ENCODE measurements at regions not wholly inside any gene's neighbourhood (a gene's known extent, or its start where the extent isn't known, plus 50 kb on each side); places are given as distances from the start of the nearest gene placed in this dataset.
"Not testable (repeated sequence)": the region's sequence is repeated elsewhere in the genome, so short reads cannot be mapped to it uniquely, and the experiment has no call there.

DNA sequence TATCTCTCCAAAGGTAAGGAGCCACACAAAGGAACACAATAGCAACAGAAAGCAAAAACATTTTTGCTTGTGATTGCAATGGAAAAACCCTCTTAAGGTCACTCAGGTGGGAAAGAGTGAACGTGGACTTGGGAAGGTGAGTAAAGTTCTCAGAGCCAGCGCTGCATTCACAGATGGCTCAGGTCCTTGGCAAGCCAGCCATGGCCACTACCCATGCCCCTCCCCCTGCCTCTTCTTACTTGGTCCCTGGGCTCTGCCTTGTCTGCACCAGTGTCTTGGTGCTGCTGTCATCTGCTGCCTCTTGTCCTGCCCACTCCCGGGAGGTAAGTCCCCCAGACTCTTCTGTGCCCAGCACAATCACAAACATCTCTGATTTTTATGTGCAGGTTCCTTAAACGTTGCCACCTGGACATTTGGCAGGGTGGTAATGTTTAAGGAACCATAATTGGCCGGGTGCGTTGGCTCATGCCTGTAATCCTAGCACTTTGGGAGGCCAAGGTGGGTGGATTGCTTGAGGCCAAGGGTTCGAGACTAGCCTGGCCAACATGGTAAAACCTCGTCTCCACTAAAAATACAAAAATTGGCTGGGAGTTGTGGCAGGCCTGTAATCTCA lies 74.6 kb downstream of the FEM1C start:
- DNase-seq (ENCODE audit: low spot score) = no peak

DNA sequence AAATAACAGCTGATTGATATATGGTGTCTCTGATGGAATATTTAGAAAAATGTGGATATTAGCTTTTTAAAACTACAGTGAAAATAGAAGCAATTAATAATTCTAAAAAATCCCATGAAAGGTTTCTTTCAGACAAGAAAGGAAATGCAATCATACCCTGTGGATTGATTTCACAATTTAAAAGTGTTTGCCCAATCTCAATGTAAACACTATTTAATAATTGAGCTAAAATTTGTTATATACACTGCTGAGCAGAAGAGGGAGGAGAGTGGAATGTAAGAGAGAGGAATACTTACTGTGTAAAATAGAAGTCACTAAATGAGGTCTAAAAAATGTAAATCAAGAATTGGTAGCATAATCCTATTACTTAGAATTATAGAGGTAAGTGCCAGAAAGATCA lies 76.9 kb downstream of the FEM1C start:
- no peak for DNase-seq (ENCODE audit: low spot score)

DNA sequence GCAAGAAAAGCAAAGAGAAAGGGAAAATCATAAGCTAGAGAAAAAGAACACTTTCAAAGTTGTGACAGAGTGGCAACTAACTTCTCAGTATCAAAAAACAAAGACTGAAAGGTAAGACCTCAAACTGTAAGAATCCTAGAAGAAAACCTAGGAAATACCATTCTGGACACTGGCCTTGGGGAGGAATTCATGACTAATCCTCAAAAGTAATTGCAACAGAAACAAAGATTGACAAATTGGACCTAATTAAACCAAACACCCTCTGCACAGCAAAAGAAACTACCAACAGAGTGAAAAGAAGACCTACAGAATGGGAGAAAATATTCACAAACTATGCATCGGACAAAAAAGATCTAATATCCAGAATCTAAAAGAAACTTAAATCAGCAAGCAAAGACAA lies 79.1 kb downstream of the FEM1C start:
- DNase-seq (ENCODE audit: low spot score) = no peak

DNA sequence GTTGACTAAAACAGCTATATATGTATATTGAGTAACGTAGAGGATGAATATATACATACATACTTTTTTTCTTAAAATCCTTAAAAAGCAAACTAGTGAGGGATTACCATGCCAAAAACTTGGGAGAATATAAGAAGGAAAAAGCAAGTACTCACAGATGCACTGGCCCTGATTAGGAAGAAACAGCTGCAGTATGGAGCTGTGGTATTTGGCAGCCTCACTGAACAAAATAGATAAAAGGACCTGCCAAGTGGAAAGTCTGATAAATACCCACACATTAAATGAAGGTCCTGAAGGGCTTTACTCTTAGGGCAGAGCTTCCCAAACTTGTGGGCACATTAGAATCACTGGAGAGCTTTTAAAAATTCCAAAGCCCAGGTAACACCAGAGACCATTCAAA lies 80.6 kb downstream of the FEM1C start:
- no peak for DNase-seq (ENCODE audit: low spot score)

DNA sequence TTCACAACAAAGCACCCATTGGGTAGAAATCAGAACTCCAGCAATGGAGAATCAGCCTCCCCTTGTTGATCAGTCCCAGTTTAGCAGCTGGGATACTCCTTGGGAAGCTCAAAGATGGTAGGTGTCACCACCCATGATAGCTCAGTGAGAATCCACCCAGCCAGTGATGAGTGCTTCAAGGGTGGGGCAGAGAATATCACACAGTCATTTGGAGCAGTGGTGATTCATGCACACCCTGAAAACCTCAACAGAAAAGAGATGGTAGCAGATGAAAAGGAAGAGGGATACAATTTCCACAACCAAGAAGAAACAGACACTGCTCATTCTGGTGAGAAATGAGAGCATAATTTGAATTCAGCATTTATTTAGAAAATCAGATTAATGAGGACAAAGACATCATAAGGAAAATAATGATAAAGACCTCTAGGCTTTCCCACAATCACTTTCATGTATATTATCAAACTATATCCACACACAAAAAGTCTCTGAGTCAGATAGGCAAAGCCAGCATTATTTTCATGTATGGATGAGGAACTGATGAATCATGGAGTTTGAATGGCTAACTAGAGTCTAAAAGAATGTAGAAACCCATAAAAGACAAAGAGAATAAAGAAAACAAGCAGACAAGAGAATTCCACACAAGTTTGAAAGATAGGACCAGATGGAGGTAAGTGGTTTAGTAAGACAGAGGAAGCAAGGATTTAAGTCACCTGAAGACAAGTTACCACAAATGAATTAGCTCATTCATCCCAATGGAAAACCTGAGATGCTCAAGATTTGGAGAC lies 82.9 kb downstream of the FEM1C start:
- DNase-seq (ENCODE audit: low spot score) = no peak

DNA sequence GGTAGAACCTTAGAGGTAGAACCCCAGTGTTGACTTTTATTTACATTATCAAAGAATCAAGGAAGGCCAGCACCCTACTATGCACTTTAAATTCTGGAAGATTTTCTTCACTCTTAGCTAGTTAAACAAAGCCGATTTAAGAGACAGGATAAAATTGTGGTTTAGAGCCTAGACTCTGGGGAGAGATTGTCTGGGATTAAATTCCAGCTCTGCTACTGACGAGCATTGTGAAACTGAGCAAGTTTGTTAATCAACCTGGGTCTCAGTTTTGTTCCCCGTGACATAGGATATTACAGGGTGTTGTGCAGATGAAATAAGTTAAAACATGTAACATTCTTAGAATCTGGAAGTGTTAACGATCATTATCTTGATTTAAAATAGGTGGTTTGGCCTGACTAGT lies 83.5 kb downstream of the FEM1C start:
- DNase-seq (ENCODE audit: low spot score) = no peak

DNA sequence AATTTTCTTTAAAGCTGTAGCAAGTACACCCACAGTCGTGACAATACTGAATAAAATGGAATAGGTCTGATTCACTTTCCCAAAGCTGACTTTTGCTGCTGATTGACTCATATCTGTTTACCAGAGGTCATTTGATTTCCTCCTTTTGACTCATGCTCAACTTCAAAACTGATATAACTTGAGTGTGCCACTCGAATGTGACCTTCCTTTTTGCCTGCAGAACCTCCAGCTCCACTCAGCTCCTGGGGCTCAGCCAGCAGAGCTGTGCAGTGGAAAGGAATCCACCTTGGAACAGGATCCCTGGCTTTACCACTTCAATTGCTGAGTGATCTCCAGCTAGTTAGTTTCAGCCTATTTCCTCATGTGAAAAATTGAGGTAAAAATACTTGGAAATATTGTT lies 84.1 kb downstream of the FEM1C start:
- no peak for DNase-seq (ENCODE audit: low spot score)

DNA sequence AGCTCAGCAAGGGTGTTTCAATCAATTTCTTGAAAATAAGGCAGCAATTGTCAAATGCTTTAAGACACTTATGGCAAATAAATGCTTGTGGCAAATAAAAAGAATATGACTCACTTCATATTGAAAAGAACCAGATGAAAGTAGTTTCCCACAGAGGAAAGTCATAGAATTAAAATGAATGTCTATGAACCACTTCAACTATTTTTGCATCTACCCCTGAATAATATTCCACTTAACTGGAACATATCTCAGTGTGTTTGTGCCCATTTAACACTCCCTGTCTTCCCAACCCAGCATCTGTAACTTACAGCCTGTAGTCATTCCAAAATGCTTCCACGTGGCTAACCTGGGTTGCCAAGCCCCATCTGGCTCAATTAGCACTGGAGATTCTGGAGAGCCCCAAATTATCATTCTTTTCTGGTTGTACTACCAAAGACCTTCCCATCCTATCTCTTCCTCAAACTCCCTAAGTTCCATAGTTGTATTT lies 84.7 kb downstream of the FEM1C start:
- no peak for DNase-seq (ENCODE audit: low spot score)

DNA sequence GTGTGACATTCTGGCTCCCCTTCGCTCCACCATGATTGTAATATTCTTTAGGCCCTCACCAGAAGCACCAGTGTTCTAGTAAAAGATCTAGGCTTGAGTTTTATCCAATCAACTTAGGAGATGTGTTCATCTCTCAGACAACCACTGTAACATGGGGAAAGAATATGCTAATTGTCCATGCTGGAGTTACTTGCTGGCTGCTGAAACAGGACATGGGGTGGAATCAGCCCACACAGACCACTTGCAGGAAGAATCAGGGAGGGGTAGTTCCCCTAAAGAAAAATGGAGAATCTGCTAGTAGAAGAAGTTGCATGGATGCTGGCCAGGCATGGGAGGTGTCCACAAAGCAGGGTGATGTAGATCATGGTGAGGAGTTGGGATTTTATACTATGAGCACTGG lies 86.2 kb downstream of the FEM1C start:
- no peak for DNase-seq (ENCODE audit: low spot score)

DNA sequence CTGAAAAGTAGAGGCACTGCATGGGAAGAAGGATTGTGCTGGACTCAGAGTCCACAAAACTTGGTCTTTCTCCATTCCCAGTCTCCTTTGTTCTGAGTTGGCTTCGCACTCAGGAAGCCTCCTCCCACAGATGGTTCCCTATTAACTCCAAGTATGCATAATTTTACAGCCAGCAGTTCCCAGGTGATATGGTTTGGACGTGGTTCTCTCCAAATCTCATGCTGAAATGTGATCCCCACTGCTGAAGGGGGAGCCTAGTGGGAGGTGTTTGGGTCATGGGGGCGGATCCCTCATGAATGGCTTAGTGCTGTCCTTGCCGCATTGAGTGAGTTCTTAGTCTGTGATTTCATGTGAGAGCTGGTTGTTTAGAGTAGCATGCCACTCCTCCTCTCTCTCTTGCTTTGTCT lies 86.6 kb downstream of the FEM1C start:
- DNase-seq (ENCODE audit: low spot score) = no peak

DNA sequence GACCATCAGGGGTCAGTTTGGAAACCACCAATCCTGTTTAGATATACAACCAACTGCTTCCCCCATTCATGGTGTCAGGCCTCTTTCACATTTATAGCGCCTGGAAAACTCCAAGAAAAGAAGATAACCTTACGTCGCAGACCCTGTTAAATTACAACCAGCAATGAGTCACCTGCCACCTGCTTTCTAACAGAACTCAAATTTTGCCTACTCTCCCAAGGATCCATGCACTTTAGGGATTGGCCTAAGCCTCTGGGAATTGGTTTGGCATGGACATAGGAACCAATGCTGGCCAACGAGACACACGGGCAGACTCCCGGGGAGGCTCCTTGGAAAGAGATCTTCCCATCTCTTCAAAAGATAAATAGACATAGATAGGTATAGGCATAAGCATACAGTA lies 87.0 kb downstream of the FEM1C start:
- DNase-seq (ENCODE audit: low spot score) = no peak

DNA sequence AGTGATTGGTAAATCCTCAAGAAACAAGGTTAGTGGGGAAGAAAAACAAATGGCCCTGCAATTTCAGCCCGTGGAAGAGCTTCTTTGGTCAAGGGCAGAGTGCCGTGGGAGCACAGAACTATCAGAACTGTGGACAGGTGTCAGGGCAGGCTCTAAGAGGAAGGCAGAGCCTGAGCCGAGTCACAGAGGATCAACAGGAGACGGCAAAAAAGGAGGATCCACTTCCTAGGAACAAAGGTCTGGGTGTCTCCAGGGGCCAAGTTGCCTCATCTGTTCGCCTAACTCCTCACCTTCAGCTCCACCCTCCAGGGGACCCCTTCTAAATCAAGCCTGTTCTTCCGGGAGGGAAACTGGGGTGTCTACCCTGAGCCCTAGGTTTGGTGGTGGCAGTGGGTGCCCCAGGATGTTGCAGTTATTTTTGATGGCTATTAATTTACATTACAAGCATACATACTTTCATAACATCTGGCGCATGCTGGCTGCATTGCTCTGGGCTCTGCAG lies 88.0 kb downstream of the FEM1C start:
- DNase-seq (ENCODE audit: low spot score) = no peak

DNA sequence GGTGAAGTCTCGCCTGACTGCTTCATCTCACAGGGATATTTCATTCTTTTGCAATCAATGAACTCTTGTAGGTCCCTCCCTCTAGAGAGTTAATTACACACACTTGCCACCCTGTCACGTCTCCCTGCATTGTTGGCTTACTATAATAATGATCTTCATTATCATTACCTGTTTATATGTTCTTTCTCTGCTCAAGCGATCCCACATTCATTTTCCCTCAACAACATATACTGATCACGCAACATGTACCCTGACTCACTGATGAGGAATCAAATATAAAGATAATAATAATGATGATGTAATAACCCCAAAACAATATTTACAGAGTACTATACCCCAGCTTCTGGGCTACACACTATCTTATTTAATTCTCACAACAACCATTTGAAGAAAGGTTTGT lies 88.5 kb downstream of the FEM1C start:
- no peak for DNase-seq (ENCODE audit: low spot score)

DNA sequence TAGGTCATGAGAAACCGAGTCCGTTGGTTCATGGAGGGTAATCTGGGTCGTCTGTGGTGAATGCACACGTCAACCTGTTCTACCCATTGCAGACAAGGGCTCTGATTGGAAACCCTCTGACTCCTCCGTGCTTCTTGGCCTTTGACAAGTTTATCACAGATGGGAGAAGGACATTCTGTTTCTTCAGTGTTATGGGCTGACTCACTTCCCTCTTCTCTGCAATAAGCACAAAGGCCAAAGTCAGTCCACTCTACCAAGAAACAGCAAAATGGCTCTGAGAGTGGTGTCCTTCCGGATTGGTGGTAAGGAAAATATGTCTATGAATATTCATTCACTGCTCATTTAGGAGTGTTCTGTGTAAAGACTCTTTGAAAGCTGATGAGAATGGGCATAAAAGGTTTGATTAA lies 89.3 kb downstream of the FEM1C start:
- DNase-seq (ENCODE audit: low spot score) = no peak

DNA sequence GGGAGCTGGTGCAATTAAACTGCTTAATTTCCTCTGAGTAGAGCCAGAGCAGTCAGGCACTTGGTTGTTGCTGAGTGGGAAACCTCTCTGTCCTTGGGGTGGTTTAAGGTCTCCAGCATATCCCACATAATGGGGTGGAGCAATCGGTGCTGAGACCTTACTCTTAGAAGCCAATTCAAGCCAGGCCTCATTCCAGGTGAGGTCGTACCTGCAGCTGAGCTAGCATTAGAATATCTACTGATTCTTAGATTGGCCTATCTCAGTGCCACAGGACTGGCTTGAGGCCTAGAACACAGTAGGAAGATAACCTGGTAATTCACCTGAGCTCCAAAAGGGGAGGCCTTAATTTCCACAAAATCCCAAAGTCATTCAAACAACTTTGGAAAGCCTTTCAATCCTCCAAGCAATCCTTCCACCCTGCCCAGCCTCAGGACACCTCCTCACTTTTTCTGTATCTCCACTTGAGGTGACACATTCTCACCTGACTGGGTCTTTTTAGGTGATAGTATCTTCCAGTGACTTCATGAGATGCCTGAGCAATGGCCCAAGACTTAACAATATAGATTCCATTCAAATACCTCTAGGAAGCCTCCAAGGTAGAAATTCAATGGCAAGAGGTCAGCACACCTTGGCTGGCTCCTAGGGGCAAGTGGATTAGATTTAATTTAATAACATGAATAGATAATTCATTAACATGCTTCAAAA lies 91.0 kb downstream of the FEM1C start:
- no peak for DNase-seq (ENCODE audit: low spot score)

DNA sequence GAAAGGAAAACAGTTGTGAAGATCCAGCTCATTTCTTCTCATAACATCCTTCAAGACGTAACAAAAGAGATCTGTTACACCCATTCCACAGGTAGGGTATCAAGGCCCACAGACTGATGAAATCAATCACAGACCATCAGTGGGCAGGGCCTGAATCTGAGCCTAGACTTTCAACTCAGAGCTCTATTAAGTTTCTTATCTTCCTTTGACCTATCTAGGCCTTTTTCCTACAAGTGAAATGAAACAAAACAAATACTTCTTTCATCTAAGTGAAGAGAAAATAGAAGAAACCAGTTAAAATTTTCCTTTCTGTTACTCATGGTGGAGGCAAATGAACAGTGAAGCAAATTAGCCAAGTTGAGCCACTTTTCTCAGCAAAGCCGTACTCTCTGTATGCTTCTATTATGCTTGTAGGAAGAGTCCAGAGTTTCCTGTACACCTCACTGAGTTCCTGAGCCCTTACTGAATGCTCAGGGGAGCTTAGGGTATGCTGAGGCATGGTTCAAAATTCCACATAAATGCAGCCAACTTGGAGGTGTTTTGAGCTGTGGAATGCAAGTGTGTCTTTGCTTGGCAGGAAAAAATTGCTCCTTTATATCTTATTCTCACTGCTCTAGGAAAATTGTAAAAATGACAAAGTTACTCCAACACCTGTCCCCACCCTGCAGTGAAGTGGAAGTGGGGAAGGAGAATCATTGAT lies 91.9 kb downstream of the FEM1C start:
- no peak for DNase-seq (ENCODE audit: low spot score)

DNA sequence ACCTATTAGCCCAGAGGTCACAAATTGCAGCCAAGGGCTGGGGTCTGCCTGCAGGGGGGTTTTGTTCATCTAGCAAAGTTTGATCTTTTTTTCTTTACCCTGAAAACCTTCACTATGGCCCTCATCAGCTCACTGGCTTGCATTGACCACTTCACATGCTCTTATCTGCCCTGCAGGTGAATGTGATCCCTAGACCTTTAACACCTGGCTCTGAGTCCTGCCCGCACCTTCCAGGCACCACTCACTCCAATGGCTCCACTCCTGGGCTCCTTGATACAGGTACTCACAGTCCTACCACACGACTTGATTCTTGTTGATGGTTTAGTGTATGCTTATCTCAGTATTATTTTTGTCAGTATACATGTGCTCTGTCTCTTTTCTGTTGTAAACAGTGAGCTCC lies 92.5 kb downstream of the FEM1C start:
- DNase-seq (ENCODE audit: low spot score) = no peak

DNA sequence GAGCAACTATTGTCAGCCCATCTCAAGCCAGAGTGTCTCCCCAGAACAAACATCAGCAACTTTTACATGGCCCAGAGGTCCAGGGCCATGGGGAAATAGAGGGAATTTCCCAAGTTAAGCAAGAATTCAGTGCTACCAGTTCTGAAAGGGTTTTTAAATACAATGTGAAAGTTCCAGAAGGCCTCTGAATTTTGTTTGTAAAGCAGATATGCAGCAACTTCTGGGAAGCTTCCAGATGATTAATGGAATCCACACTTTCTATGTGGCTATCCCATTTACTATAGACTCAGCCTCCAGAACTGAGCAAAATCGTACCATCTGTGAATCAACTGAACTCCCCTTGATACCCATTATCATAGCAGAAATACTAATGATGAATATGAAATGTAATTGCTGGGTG lies 93.8 kb downstream of the FEM1C start:
- no peak for DNase-seq (ENCODE audit: low spot score)

DNA sequence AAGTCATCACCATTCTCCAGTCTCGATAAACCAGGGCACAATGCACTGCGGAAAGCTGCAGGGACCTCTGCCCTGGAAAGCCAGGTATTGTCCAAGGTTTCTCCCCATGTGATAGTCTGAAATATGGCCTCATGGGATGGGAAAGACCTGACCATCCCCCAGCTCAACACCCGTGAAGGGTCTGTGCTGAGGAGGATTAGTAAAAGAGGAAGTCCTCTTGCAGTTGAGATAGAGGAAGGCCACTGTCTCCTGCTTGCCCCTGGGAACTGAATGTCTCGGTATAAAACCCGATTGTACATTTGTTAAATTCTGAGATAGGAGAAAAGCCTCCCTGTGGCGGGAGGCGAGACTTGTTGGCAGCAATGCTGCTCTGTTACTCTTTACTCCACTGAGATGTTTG lies 95.9 kb downstream of the FEM1C start:
- not testable (repeated sequence) for DNase-seq (ENCODE audit: low spot score)

DNA sequence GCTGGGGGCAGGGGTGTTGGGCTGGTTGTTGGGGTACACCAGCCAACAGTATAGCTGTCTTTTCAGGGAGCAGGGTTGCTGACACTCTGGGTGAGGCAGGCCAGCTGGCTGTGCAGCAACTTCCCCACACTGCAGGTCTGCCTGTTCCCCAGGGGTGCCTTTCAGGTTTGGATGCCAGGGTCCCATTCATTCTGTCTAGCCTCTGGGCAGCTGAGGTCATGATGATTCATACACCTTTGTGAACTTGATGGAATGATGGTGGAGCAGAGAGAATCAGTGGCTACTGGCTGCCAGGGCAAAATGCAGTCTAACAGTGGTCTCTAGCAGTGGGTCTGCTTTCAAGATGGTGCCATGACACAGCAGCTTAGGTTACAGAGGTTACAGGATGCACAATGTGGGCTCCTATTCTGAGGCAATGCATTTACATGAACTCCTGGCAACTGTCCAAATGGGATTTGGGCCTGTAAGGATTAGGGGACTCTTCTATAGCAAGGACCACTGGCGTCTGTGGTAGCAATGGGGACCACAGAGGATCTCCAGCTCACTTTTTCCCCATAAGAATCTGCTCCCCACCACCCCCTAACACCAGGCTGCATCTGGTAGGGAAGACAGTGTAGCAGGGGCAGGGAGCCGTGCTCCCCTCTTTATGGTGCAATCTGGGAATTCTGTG lies 103.7 kb downstream of the FEM1C start:
- DNase-seq (ENCODE audit: low spot score) = no peak

DNA sequence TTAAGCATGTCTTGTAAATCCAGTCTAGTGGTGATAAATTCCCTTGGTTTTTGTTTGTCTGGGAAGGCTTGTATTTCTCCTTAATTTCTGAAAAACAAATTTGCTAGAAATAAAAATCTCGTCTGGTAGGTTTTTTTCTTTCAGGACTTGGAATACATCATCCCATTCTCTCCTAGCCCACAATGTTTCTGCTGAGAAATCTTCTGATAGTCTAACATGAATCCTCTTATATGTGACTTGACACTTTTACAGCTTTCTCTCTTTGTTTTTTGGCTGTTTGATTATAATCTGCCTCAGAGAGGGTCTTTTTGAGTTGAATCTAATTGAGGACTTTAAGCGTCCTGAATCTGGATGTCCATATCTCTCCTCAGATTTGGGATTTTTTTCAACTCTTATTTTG lies 104.9 kb downstream of the FEM1C start:
- no peak for DNase-seq (ENCODE audit: low spot score)

DNA sequence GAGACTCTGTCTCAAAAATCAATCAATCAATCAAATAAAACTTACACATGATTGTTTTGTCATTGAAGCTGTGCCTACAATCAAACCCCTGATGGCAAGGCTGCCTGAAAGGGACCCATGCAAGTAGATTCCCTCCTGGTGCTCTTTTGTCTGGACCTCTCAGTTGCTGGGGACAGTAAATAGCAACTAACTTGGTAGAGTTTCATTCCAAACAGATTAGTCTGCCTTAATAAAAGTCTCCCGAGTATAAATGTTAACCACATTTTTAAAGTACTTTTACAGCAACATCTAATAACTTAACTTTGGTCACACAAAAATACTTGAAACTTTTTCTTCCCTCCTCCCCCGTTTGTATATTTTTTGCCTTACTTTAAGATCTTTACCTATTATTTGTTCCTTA lies 105.5 kb downstream of the FEM1C start:
- DNase-seq (ENCODE audit: low spot score) = no peak

Measured in HuH-7 (cell line).